AG08395 (cell line): ENCODE measurements at regions not wholly inside any gene's neighbourhood (a gene's known extent, or its start where the extent isn't known, plus 50 kb on each side); places are given as distances from the start of the nearest gene placed in this dataset.

ENCODE experiments used
- DNase-seq: peaks from one replicate; pipeline ENCODE4 v3.0.0; 2012; ENCODE audit warnings: mixed read lengths, low spot score

DNA sequence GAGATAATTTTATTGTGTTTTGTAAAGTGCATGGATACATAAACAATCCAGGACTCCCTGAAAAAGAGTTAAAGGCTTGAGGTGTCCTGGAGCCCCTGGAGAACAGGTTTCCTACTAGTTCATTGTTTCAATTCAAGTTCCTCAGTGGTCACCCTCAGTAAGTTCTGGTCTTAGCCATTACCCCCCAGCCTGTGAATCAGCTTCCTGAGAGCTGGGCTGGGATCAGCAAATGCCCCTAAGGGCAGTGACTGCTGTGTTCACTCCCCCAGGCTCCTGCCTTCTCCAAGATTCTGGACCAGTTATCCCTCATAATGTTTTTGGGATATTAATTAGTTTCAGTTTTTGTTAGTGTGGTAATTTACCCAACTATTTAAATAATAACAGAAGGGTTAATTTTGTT lies 151.6 kb upstream of the PRSS58 start:
- DNase-seq: no peak

DNA sequence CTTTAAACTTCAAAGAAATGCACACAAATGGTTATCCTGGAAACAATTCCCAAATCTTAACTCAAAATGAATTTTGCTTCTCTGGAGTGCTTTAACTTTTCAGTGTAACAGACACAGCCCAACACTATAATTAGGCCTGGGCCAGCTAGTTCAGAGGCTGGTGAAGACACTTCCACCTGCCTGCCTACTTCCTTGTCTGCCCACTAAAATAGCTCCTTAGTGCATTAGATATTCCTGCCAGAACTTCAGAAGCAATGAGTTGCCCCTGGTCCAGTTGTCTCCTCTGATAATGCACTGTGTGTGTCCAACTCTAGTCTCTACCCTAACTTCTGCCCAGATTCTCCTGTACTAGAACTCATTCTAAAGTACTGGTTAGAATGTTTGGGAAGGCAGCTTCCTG lies 150.9 kb upstream of the PRSS58 start:
- no peak for DNase-seq

DNA sequence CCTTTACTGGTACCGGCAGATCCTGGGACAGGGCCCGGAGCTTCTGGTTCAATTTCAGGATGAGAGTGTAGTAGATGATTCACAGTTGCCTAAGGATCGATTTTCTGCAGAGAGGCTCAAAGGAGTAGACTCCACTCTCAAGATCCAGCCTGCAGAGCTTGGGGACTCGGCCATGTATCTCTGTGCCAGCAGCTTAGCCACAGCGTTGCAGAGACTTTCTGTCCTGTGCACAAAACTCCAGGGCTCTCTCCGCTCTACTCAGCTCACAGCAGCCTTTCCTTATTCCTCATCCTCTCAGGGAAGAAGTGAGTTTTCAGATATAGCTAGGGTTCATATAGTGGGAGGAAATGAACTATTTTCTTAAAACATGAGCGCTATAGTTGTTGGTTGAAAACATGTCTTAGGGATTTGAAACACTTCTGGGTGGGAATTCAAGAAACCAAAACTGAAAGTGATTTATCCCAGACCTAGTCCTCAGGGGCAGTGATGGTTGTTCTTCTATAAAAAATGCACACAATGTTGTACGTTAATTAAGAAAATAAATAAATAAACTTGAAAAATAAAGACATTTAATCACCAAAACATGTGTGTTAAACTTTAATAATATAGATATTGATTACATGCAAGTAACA lies 150.2 kb upstream of the PRSS58 start:
- DNase-seq: no peak

DNA sequence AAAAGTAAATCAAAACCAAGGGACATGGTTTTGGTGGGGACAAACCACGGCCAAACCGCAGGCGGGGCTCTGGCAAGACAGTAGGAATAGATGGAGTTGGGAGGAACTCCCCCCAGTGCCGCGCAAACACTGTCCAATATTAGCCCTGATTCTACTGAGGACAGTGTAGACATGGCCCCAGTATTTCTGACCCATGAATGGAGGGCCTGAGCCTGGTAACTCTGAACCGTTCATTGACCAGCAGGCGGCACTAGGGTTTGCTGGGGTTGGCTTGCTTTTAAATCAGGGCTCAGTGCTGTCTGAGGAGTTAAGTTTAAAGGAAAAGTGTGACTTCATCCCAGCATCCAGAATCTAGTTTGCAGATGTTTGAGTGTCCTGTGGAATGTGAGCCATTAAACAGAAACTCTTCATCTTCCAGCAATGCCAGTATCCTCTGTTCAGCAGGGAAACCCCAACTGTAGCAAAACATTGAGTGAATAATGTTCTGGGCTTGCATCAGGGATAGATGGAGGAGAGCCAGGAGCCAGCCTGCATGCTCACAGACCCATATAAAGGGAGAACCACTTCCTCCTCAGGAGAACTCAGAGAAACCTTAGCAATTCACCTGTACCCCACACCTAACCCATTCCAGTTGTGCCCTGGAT lies 147.4 kb upstream of the PRSS58 start:
- peak; percentile 39 for DNase-seq

DNA sequence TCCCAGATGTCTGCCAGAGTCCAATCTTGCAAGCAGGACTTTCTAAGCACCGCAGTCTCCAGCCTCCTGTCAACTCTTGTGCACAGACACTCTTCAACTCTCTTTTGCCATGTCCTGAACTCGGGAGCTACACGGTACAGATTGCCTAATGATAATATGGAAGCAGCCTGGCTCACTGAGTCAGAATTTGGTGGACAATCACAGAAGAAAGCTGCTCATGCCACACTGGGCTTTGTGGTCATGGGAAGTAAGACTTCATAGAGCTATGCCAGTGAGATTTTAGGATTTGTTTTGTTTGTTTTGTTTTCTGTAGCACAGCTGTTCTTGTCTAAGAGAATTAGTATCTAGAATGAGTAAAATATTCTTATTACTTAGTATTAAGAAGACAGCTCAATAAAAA lies 144.1 kb upstream of the PRSS58 start:
- DNase-seq: no peak

DNA sequence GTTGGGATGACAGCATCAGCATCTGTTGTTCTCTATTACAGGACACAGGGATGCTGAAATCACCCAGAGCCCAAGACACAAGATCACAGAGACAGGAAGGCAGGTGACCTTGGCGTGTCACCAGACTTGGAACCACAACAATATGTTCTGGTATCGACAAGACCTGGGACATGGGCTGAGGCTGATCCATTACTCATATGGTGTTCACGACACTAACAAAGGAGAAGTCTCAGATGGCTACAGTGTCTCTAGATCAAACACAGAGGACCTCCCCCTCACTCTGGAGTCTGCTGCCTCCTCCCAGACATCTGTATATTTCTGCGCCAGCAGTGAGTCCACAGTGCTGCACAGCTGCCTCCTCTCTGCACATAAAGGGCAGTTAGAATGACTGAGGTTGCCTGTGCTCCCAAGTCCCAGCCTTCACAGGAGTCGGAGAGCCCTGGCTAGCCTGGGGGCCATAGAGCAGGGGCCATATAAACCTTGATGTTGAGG lies 142.2 kb upstream of the PRSS58 start:
- no peak for DNase-seq

DNA sequence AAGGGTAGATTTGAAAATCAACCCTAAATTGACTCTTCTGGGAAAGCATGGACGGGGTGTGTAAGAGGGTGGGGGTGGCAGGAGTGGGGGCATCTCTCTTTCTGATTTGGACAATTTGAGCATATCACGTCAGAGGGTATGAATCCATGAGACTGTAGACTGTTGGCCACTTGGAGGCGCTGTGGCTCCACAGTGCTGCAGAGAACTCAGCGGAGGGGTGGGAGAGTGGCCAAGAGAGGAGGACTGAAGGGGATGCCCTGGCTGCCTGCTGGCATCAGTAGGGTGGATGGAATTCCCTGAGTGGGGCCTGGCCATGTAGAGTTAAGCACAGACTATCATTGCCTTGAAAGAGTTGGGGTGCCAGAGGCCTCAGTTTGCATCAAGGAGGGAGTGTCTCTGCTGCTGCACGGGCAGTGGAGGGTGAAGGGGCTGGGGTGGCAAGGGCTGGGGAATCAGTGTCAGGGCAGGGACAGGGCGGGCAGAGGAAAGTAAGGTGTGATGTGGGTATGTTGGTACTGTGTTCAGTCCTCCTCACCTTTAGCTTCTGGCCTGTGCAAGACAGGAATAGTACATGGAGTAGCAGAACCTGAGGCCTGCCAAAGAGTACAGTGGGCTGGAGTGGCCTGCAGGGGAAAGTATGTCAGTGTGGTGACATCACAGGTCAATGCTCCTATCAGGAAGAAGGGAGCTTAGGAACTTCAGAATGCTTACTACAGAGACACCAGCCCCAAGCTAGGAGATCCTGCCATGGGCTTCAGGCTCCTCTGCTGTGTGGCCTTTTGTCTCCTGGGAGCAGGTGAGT lies 133.5 kb upstream of the PRSS58 start:
- DNase-seq: no peak

DNA sequence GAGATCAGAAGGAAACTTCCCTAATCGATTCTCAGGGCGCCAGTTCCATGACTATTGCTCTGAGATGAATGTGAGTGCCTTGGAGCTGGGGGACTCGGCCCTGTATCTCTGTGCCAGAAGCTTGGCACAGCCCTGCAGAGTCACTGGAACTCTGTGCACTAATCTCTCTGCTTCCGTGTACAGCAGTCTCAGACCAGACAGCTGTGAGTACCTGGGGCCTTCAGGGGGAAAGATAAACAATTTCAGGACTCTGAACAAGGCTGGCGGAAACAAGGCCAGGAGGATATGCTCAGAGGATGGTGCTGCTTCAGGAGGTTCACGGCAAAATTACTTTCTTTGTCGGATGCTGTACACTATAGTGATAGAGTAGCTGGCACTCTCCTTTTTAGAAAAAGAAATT lies 131.7 kb upstream of the PRSS58 start:
- no peak for DNase-seq

DNA sequence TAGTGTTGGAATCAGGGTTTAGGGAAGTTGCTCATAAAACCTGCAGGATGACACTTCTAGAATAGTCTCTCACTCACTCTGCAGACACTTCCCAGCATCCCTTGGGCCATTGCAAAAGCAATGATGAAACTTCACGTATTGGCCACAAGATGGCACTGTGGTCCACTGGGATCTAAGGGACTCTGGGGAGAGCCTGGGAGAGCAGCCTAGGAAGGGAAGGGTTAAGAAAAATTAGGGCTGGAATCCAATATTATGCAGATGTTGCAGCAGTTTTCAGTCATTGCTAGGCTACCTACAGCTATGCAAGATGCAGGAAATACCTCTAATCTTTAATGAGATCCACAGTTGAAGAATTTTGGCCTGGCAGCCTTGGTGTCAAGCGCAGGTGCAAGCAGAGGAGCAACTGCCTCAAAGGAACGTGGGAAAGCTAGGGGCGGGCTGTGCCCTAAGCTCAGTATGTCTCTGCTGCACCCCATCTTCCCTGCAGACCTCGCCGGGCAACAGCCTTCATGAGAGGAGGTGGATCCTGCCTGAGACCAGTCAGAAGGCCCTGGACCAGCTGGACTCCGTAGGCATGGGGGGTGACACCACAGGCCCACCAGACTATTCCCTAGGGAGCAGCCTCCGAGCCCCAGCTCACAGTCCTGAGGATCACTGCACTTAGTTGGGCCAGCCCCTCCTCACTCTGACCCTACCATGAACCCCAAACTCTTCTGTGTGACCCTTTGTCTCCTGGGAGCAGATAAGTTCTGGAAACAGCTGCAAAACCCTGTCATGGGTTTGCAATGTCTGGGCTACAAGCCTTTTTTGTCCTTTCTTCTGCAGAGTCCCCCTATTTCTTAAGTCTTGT lies 127.9 kb upstream of the PRSS58 start:
- DNase-seq: peak; percentile 54

DNA sequence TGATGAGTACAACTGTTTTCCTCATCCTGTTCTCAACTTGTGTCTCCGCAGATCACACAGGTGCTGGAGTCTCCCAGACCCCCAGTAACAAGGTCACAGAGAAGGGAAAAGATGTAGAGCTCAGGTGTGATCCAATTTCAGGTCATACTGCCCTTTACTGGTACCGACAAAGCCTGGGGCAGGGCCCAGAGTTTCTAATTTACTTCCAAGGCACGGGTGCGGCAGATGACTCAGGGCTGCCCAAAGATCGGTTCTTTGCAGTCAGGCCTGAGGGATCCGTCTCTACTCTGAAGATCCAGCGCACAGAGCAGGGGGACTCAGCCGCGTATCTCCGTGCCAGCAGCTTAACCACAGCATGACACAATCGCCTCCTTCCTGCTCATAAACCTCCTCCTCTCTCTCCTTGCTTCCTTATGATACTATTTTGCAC lies 126.7 kb upstream of the PRSS58 start:
- DNase-seq: peak; percentile 72

DNA sequence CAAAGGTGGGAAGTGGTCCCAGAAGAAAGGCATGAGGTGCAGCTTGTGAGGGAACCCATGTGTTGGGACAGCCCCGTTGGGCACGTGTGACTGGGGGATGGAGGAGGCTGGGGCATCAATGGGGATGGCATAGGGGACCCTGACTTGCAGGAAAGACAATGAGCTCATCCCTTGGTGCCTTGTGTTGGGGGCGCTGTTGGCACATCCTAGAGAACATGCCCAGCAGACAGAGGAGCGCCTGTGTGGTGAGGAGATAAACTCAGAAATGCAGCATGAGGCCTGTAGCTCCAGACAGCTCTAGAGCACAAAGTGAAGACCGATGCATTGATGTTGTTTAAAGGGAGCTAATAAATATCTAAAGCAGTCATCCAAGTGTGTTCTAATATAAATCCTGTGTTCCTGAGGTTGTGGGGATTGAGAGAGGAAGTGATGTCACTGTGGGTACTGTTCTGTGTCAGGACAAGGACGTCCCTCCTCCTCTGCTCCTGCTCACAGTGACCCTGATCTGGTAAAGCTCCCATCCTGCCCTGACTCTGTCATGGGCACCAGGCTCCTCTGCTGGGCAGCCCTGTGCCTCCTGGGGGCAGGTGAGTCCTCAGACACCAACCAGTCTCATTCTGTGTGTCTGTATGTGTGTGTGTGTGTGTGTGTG lies 126.1 kb upstream of the PRSS58 start:
- DNase-seq: no peak

DNA sequence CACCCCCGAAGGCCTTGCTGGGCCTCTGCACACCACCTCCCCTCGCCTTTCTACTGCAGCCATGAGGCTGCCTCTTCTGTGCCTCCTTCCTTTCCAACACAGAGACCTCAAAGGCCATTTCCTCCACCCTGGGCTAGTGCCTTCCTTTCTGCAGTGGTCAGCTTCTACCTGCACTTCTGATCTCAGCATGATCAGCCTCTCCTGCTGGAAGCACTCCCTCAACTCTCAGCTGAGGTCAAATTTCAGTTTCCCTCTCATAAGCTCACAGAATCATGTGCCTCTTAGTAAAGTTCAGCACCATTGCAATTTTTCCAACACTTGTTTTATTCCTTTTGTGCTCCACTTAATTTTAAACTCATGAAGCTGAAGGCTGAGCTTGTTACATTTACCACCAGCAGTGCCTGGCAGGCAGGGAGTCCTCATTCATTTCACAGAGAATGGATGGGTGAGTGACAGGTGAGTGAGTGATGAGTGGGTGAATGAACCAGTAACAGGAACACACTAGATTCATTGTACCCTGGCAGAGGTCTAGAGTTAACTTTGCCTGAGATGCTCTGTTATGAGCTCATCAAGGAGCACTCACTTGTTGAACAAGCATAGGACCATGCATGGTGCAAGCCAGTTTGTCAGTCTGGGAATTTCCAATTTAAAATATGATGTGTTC lies 124.0 kb upstream of the PRSS58 start:
- DNase-seq: no peak

DNA sequence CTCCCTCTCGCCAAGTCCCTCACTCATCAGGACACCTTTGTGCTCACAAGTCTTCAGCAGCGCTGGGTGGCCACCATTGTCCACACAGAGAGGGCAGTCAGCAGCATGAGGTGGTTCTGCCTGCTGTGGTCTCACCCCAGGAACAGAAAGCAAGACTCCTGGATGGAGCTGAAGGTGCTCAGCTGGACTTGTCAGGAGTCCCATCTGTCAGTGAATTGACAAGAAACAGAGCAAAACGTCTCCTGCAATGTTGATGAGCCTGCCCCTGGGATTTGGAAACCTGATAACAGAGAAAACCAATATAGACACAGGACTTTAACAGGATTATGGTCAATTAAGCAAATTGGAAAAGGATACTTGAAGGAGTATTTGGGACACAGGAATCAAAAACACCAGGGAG lies 122.2 kb upstream of the PRSS58 start:
- DNase-seq: no peak

DNA sequence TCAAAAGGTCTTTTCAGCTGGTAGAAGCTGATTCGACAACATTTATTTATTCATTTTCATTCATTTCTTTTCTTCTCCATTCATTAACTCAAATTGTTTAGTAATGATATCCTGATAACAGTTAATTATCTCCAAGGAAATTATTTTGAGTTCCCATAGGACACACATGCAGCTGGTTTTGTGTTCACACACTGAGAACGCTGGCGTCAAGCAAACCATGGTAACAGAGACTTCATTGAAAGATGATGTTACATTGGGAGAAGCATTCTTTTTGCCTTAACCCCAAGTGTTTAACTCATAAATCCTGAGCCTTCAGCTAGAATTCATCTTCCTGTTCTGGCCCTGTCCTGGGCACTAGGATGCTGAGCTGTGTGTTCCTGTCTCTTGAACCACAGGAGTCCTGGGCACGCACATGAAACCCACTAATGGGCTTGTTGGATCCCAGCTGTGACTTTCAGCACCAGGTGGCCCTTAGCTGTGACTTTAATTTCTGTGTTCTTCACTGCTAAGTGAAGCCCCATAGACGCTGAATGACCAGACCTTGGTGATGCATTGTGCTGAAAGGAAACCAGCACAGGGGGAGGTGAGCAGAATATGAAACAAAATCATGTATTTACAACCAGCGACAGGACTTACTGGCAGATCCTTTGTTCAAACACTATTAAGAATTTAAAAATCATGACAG lies 121.5 kb upstream of the PRSS58 start:
- no peak for DNase-seq

DNA sequence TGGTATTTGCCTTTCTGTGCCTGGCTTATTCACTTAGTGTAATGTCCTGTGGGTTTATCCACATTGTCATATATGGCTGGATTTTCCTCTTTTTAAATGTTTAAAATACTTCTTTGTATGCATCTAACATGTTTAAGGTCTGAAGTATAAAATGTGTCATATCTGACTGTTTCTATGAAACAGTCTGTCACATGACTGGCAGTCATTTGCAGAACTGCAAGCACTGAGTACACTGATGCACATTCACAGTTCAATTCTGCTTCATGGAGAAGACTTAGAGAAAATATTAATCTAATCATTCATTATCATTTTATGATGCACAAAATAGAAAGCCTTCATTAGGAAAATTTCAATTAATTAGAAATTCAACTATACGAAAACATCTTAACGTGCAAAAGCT lies 119.7 kb upstream of the PRSS58 start:
- no peak for DNase-seq

DNA sequence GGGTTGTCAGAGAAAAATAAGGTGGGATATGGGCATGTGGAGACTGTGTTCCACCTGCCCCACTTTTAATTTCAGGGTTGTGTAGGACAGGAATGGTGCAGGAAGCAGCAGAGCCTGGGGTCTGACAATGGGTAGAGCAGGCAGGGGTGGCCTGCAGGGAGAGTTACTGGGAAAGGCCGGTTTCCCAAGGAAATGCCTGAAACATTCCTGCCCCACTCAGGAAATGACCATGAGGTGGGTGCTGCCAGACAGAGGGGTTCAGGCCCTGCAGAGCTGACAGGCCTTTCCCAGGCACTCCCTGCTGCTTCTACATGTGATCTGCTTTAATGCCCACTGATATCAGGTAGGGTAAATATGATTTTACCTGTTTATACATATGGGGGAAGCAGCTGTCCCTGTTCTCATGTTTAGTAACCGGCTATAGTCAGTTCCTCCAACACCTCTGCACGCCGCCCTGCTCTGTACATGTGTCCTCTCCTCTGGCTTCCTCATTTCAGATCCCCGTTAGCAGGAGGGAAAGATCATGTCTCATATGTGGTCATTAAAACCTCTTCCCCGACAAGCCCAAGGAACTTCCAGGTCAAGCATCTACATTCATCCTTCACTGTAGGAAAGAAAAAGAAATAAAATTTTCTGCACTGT lies 118.6 kb upstream of the PRSS58 start:
- no peak for DNase-seq

DNA sequence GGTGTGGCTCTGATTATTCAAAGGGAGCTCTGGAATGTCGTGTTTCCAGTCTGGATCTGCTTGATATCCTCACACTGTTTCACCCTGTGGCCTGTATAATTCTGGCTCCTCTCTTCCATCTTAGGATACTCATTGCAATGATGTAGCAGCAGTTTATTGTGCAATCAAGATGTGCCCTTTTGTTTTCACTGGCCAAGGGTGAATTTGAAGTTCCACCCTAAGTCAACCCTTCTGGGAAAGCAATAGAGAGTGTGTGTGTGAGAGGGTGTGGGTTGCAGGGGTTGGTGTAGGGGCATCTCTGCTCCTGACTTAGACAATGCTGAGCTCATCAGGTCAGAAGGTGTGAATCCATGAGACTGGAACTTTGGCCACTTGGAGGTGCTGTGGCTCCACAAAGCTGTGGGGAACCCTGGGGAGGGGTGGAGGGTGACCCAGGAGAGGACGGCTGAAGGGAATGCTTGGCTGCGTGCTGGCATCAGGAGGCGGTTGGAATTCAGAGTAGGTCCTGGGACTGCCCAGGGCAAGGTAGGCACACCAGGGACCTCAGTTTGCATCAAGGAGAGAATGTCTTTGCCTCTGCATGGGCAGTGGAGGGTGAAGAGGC lies 118.0 kb upstream of the PRSS58 start:
- no peak for DNase-seq

DNA sequence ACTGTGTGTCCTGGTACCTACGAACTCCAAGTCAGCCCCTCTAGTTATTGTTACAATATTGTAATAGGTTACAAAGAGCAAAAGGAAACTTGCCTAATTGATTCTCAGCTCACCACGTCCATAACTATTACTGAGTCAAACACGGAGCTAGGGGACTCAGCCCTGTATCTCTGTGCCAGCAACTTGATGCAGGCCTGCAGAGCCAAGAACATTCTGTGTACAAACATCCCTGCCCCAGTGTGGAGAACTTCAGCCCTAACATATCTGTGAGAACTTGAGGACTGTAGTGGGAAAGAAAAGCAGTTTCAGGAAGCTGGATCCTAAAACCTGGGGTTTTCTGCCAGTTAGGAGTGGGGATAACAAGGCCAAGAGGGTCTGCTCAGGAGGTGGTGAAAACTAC lies 114.9 kb upstream of the PRSS58 start:
- no peak for DNase-seq

DNA sequence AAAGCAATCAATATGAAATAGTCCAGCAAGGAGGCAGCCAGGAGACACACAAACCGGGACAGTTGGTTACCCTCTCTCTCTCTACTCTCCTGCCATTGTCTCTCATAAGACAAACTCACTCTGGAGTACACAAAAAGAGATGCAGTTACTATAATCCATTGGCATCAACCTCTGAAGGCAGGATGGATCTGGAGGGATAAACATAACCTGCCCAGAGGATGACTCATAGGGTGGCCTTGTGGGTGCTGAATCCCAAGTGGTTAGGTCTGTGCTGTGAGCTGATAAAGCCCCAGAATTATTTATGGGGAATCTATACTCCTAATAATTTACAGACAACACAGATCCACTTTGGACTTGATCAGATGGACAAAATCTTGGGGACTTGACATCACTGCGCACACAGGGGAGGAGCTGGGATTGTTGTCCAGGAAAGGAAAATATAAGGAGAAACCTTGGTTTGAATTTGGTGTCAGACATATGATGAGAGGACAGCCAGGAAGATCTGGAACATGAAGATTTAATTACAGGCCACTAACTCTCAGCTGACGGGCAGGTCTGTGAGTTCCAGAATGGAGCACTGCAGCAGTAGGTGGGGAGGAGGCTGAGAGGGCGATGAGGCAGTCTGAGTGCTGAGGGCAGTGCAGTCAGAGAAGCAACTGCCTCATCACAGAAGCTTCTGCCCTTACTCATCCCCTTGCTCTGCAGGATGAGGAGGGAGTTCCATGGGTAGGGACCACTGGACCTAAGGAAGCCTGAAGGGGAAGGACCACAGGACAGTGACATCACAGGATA lies 113.9 kb upstream of the PRSS58 start:
- DNase-seq: no peak
